Spleen (tissue), 11 donors: ENCODE measurements at regions not wholly inside any gene's neighbourhood (a gene's known extent, or its start where the extent isn't known, plus 50 kb on each side); places are given as distances from the start of the nearest gene placed in this dataset.

Source experiments
- DNase-seq: peaks from one replicate; pipeline ENCODE4 v3.0.0-alpha.2; 2020
- H3K27ac ChIP-seq, 8 donors: fragments of 200-600 bp; sonication (generic) in 7 of 8; 1 replicate in 4 of 8; 2 replicates in 4 of 8; pipeline versions ENCODE4 v1.5.0 to v1.8.0; 2016 to 2021; ENCODE audit warnings: inconsistent platforms in 4 of 8, mild to moderate bottlenecking in 4 of 8, moderate library complexity in 1 of 8
- H3K27me3 ChIP-seq, 7 donors: fragments of 200-600 bp; sonication (generic) in 6 of 7; replicated peaks in 1 of 7; 1 replicate in 4 of 7; 2 replicates in 3 of 7; pipeline versions ENCODE4 v1.5.0 to v1.8.0; 2016 to 2021; ENCODE audit warnings: inconsistent platforms in 3 of 7, mild to moderate bottlenecking in 1 of 7
- H3K36me3 ChIP-seq, 6 donors: fragments of 200-600 bp; sonication (generic) in 5 of 6; 1 replicate in 4 of 6; 2 replicates in 2 of 6; pipeline versions ENCODE4 v1.5.0 to v1.8.0; 2016 to 2021; ENCODE audit warnings: inconsistent platforms in 2 of 6
- H3K4me1 ChIP-seq, 6 donors: fragments of 200-600 bp; sonication (generic) in 5 of 6; 1 replicate in 3 of 6; 2 replicates in 3 of 6; pipeline versions ENCODE4 v1.5.0 to v1.8.0; 2016 to 2021; ENCODE audit warnings: inconsistent platforms in 3 of 6
- H3K4me3 ChIP-seq, 8 donors: fragments of 200-600 bp; sonication (generic) in 7 of 8; 1 replicate in 4 of 8; 2 replicates in 4 of 8; pipeline versions ENCODE4 v1.5.0 to v1.8.0; 2016 to 2021; ENCODE audit warnings: inconsistent platforms in 4 of 8, mild to moderate bottlenecking in 4 of 8, moderate library complexity in 2 of 8
- H3K9me3 ChIP-seq, 8 donors: fragments of 200-600 bp; sonication (generic) in 7 of 8; 1 replicate in 4 of 8; 2 replicates in 4 of 8; pipeline versions ENCODE4 v1.5.0 to v1.8.0; 2016 to 2021; ENCODE audit warnings: inconsistent platforms in 4 of 8
- POLR2A ChIP-seq, 3 donors: fragments of 450-650 bp; IDR thresholded peaks; one replicate each; pipeline ENCODE4 v1.5.1; 2017; ENCODE audit warnings: antibody characterized with exemption in 3 of 3, mild to moderate bottlenecking in 1 of 3
- POLR2AphosphoS5 ChIP-seq, 3 donors: sonication (generic); formaldehyde crosslinking; IDR thresholded peaks; one replicate each; pipeline ENCODE4 v1.5.1; 2017; ENCODE audit warnings: antibody characterized with exemption in 3 of 3
- WGBS, 5 donors: extraction: QIAGEN DNeasy Blood & Tissue Kit in 3 of 5; methylation state at CpG; one replicate each; pipeline versions ENCODE4 v1.1.5 to v1.1.7; 2013 to 2018; 5-methylcytosine and 5-hydroxymethylcytosine counted together
- intact Hi-C: fragments of 100-400 bp; cut with DNase I; formaldehyde crosslinking; loops from one replicate; pipeline ENCODE4 v1.15.0; 2023; ENCODE audit warnings: low total_unique reads
- TF ChIP-seq, protein P1 (sequence below), 11 experiments: fragments of 200-600 bp in 7 of 11; fragments of 450-650 bp in 4 of 11; sonication (generic) in 4 of 11; IDR thresholded peaks in 8 of 11; conservative IDR thresholded peaks in 3 of 11; 1 replicate in 7 of 11; 2 replicates in 4 of 11; pipeline versions ENCODE4 v1.4.0 to v1.8.0; 2016 to 2021; ENCODE audit warnings: antibody characterized with exemption in 11 of 11, inconsistent platforms in 4 of 11, mild to moderate bottlenecking in 1 of 11
- donor health status: healthy with polysubstance abuse.
- donor health status: DM: no; HTN: no; CAD: no; lungs with moderate emphysema.
- donor health status: DM: no; HTN: no; CAD: no.
- donor health status: Bipolar disorder and iron deficiency.
- donor health status: healthy.
- donor health status: DM: no; HTN: no; CAD: no.
- donor health status: DM: yes; HTN: yes; CAD: no.

DNA sequence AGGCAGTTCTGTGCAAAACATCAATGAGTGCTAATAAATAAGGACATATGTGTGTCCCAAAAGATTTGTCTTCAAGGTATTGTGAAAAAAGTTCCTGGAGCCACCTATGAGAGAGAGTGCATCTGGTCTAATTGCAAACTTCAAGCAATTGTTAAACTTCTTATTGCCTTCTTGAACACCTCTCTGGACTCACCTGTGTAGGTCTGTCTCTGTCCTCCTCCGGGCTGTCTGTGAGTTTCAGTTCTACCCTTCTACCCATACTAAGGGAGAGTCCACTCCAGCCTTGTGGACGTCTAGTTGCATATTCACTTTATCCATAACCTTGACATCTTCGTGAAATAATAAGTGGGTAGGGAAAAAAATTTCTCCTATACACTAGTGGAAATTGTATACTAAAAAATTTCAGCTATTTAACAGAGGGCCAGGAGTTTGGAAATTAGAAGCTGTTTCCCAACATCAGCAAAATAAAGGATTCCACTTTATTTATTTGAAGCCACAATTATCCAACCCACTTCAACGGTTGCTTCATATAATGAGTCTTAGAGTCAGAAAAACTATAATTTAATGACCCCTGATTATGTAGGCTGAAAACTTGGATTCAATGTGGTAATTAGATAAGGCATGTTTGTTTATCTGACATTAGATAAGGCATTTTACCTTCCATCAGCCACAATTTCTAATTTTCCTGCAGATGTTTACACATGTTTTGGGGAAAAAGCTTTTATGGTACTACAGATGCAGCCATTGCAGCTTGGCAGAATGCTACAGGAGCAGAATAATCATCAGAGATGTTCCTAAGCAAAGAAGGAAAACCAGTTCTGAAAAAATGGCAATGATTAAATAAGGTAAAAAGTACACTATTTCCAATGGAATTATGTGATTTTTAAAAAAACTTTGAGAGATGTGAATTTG is 150.8 kb upstream of the FAM3C start:
- no peak overlapping the region for H3K4me3 ChIP-seq
- H3K4me1 ChIP-seq = peaks cover 0 to 9% (median 0%) of the 10 kb centered on the region in 6 donors
- DNase-seq = no peak
- TF ChIP-seq POLR2AphosphoS5 (IDR thresholded peaks at IDR 0.05) (no peak), POLR2A (IDR thresholded peaks at IDR 0.05) (no peak)
- TF ChIP-seq, protein P1, sequence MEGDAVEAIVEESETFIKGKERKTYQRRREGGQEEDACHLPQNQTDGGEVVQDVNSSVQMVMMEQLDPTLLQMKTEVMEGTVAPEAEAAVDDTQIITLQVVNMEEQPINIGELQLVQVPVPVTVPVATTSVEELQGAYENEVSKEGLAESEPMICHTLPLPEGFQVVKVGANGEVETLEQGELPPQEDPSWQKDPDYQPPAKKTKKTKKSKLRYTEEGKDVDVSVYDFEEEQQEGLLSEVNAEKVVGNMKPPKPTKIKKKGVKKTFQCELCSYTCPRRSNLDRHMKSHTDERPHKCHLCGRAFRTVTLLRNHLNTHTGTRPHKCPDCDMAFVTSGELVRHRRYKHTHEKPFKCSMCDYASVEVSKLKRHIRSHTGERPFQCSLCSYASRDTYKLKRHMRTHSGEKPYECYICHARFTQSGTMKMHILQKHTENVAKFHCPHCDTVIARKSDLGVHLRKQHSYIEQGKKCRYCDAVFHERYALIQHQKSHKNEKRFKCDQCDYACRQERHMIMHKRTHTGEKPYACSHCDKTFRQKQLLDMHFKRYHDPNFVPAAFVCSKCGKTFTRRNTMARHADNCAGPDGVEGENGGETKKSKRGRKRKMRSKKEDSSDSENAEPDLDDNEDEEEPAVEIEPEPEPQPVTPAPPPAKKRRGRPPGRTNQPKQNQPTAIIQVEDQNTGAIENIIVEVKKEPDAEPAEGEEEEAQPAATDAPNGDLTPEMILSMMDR (IDR thresholded peaks at IDR 0.05 in 8 of 11, conservative IDR thresholded peaks at IDR 0.05 in 3 of 11) = no peak
- no peaks in the 10 kb centered on the region for H3K27me3 ChIP-seq
- intact Hi-C loops = loop anchor here (2.0 kb wide), 1 partner anchor 180 kb away; no protein-coding TSS in a partner anchor
- no peak overlapping the region for H3K27ac ChIP-seq
- WGBS, 5 donors = 73 to 90% (median 82%) methylated on average over 4 of the region's 4 CpGs
- no peaks in the 10 kb centered on the region for H3K9me3 ChIP-seq
- H3K36me3 ChIP-seq = no peaks in the 10 kb centered on the region

DNA sequence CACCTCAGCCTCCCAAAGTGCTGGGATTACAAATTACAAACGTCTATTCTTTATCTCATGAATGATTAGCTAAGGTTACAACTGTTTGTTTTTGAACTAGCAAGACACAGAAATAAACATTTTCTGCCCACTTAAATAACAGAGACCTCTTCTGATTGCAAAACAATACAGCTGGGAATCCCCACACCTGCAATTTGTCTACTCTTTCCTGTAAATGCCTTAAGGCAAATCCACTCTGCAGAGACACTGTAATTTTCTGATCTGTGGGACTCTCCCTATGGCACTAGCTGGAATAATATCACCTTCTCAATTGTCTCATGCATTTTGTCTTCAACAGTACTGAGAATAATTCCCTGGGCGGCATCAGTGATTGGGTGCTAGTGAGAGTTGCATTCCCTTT is 149.3 kb upstream of the FAM3C start:
- Histone ChIP-seq H3K27ac (no peak overlapping the region), H3K27me3 (no peaks in the 10 kb centered on the region), H3K4me1 (peaks cover 0 to 9% (median 0%) of the 10 kb centered on the region in 6 donors), H3K9me3 (no peaks in the 10 kb centered on the region), H3K36me3 (no peaks in the 10 kb centered on the region), H3K4me3 (no peak overlapping the region)
- intact Hi-C loops = no loop called here
- no peak for DNase-seq
- 81 to 88% (median 83%) methylated on average over 2 of the region's 2 CpGs for WGBS, 5 donors
- TF ChIP-seq, protein P1 (IDR thresholded peaks at IDR 0.05 in 8 of 11, conservative IDR thresholded peaks at IDR 0.05 in 3 of 11) = no peak
- TF ChIP-seq POLR2AphosphoS5 (IDR thresholded peaks at IDR 0.05) (no peak), POLR2A (IDR thresholded peaks at IDR 0.05) (no peak)

DNA sequence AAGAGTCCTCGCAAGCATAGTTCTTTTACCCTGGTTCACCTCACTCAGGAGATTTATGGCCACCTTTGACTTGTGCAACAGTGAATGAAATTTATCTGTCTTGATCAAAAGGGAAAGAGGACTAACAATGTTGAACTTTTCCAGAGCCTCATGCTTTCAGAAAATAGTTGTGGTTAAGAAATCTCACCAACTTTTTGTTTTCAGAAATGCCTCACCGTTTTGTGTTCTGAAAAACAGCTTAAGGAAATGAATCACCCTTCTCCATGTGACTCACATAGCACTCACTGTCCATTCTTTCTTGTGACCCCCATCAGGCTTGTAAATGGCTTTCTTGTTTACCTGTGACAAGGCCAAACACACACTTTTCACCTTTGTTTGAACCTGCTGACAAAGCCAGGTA is 148.6 kb upstream of the FAM3C start:
- no peaks in the 10 kb centered on the region for H3K27me3 ChIP-seq
- intact Hi-C loops = no loop called here
- no peak for TF ChIP-seq POLR2A (IDR thresholded peaks at IDR 0.05)
- no peak for TF ChIP-seq POLR2AphosphoS5 (IDR thresholded peaks at IDR 0.05)
- H3K4me3 ChIP-seq = no peak overlapping the region
- no peaks in the 10 kb centered on the region for H3K9me3 ChIP-seq
- peaks cover 0 to 9% (median 0%) of the 10 kb centered on the region in 6 donors for H3K4me1 ChIP-seq
- DNase-seq = no peak
- 47 to 57% (median 51%) methylated on average over 2 of the region's 2 CpGs for WGBS, 5 donors
- H3K36me3 ChIP-seq = no peaks in the 10 kb centered on the region
- no peak overlapping the region for H3K27ac ChIP-seq

DNA sequence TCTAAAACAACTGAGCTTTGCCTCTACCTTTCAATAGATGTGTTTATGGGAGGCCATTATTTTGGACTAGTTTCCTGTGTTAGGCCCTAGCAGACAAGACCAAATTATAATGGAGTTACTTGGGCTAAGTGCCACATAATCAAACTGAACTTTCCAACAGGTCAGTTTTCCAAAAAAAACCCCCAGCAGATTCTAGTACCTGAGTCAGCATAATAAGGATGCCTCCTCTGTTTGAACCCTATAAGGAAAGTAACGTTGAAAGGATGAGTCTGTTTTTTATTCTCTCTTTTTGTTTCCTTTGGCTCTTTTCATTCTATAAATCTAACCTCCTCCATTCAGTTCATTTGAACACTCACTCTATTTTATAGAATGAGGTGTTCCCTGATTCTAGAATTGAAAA is 148.1 kb upstream of the FAM3C start:
- no peak overlapping the region for H3K27ac ChIP-seq
- TF ChIP-seq, protein P1 (IDR thresholded peaks at IDR 0.05 in 8 of 11, conservative IDR thresholded peaks at IDR 0.05 in 3 of 11) = no peak
- TF ChIP-seq POLR2AphosphoS5 (IDR thresholded peaks at IDR 0.05) (no peak), POLR2A (IDR thresholded peaks at IDR 0.05) (no peak)
- H3K4me1 ChIP-seq = peaks cover 0 to 9% (median 0%) of the 10 kb centered on the region in 6 donors
- H3K27me3 ChIP-seq = no peaks in the 10 kb centered on the region
- no peaks in the 10 kb centered on the region for H3K36me3 ChIP-seq
- no peaks in the 10 kb centered on the region for H3K9me3 ChIP-seq
- no peak overlapping the region for H3K4me3 ChIP-seq
- intact Hi-C loops = no loop called here
- DNase-seq = no peak
- WGBS, 5 donors = 74 to 90% (median 85%) methylated on average over 1 of the region's 1 CpG
